Ishikawa (cell line): ENCODE measurements at regions not wholly inside any gene's neighbourhood (a gene's known extent, or its start where the extent isn't known, plus 50 kb on each side); places are given as distances from the start of the nearest gene placed in this dataset.

Experiments used
- CEBPB ChIP-seq: IDR thresholded peaks from 2 replicates; pipeline ENCODE4 v1.6.1; 2012
- CREB1 ChIP-seq: IDR thresholded peaks from 2 replicates; pipeline ENCODE4 v1.6.1; 2012; ENCODE audit warnings: low read depth
- EGR1 ChIP-seq: IDR thresholded peaks from 2 replicates; pipeline ENCODE4 v1.6.1; 2012
- EP300 ChIP-seq: IDR thresholded peaks from 2 replicates; pipeline ENCODE4 v1.6.1; 2012; ENCODE audit warnings: borderline replicate concordance
- FOXM1 ChIP-seq: IDR thresholded peaks from 2 replicates; pipeline ENCODE4 v1.6.1; 2012; ENCODE audit warnings: low read depth, borderline replicate concordance
- MAX ChIP-seq: IDR thresholded peaks from 2 replicates; pipeline ENCODE4 v1.6.1; 2012
- RAD21 ChIP-seq: IDR thresholded peaks from 2 replicates; pipeline ENCODE4 v1.6.1; 2012; ENCODE audit warnings: low read depth
- REST ChIP-seq: IDR thresholded peaks from 2 replicates; pipeline ENCODE4 v1.6.1; 2012; ENCODE audit warnings: low read depth, mild to moderate bottlenecking
- TAF1 ChIP-seq: IDR thresholded peaks from 2 replicates; pipeline ENCODE4 v1.6.1; 2012; ENCODE audit warnings: low read depth, mild to moderate bottlenecking
- TCF12 ChIP-seq: IDR thresholded peaks from 2 replicates; pipeline ENCODE4 v1.6.1; 2012; ENCODE audit warnings: low read depth
- USF1 ChIP-seq: IDR thresholded peaks from 2 replicates; pipeline ENCODE4 v1.6.1; 2012
- YY1 ChIP-seq: IDR thresholded peaks from 2 replicates; pipeline ENCODE4 v1.6.1; 2012; ENCODE audit warnings: low read depth
- ZBTB7A ChIP-seq: IDR thresholded peaks from 2 replicates; pipeline ENCODE4 v1.6.1; 2012; ENCODE audit warnings: low read depth

- no peak for TF ChIP-seq REST
- TF ChIP-seq RAD21: no peak
- TF ChIP-seq EP300: no peak
- TF ChIP-seq EGR1: no peak
- no peak for TF ChIP-seq TCF12
- no peak for TF ChIP-seq TAF1
- no peak for TF ChIP-seq MAX
- no peak for TF ChIP-seq CREB1
- TF ChIP-seq ZBTB7A: no peak
- no peak for TF ChIP-seq YY1
- no peak for TF ChIP-seq CEBPB
- TF ChIP-seq USF1: no peak
- TF ChIP-seq FOXM1: no peak
Observed at GRCh38 chr14:96706893-96707292, 90.3 kb upstream of the VRK1 start.
